IPS-NIHi11 (cell line): ENCODE measurements at regions not wholly inside any gene's neighbourhood (a gene's known extent, or its start where the extent isn't known, plus 50 kb on each side); places are given as distances from the start of the nearest gene placed in this dataset.

Experiments used
- DNase-seq: peaks from one replicate; pipeline ENCODE4 v3.0.0; 2012; ENCODE audit warnings: mixed read lengths, low spot score

- no peak for DNase-seq
These were observed 134.7 kb upstream of the IFNGR1 start for GRCh38 chr6:137353842-137354397.

- no peak for DNase-seq
These were observed 134.2 kb upstream of the IFNGR1 start for GRCh38 chr6:137353346-137353745.

- DNase-seq, result no peak
These were observed 133.7 kb upstream of the IFNGR1 start for GRCh38 chr6:137352859-137353258.

- DNase-seq, result no peak
These were observed 132.7 kb upstream of the IFNGR1 start for GRCh38 chr6:137351890-137352289.

DNA sequence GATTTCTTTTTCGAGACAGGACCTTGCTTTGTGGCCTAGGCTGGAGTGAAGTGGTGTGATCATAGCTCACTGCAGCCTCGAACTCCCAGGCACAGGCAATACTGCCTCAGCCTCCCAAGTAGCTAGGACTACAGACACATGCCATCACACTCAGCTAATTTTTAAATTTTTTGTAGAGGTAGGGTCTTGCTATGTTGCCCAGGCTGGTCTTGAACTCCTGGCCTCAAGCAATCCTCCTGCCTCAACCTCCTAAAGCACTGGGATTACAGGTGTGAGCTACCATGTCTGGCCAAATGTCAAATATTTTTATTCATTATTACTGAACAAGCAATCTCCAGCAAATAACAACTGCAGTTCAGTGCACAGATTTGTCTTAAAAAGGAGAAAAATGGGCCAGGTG is 131.7 kb upstream of the IFNGR1 start:
- no peak for DNase-seq

DNA sequence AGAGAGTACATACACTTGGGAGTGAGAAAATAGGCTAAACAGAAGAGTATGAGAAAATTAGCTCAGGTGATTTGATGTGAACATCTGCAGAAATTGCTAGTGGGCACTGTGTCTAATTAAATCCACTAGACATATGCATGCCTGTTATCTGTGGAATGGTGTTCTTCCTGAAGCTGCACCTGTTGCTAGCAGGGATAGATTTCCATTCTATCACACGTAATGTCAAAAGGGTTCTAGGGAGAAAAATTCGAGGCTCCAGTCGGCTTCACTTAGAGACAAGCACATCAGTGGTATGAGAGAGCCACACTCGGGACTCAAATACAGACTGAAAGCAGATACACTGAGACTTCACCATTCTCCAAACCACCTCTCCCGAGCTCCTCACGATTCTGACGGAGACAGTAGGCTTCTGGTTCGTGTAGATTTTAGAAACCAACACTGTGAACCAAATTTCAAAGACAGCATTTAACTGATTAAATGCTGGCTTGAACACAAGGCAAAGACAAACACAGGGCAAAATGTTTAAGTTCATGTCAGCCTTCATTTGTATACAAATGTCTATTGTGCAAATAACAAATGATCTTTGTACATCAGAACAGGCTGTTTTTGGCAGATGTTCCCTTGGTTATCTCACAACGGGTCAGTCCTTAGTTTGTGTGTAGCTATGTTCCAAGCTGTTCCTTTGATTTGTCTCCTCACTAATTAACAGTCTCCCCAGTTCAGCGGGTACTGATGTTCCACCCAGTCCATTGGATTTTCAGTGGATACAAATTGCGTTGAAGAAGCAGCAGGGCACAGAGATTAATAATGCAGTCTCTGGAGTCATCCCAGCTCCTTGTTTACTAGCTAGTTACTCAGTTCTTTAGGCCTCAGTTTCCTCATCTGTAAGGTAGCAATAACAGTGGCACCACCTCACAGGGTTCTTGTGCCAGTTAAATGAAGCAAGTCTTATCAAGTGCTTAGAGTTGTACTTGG is 131.0 kb upstream of the IFNGR1 start:
- DNase-seq, result no peak

DNA sequence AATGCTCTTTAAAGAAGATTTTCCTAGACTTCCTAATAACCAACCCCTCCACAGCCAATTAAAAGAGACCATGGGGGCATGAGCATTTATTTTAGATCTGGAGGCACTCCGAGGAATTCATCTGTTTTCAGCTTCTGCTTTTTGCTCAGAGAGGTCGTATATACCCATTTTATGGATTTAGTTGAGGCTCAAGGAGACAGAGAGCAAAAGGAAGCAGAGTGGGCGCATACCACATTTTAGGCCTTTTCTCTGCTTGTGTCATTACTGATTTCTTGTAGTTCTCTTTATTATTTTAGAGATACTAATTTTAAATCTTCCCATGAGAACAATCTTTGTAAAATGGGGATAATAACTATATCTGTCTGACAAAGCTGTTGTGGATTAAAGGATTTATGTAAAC is 129.6 kb upstream of the IFNGR1 start:
- no peak for DNase-seq

DNA sequence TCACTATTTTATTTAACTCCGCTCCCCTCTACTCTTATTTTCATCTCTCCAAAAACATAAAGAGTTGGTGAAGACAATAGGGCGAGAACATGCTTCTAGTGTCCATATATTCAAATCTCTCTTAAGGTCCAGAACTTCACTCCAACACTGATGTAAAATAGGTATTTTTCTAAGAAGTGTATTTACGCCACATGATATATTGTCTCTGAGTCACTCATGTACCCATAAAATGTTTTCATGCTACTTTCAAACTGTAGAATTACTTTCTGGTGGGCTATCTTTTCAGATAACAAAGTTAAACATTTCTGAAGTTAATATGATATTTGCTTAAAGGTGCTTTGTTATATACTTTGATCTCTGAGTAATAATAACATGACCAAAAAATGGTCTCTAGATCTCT is 124.1 kb upstream of the IFNGR1 start:
- no peak for DNase-seq

- DNase-seq, result peak; percentile 49
These were observed 123.5 kb upstream of the IFNGR1 start for GRCh38 chr6:137342607-137343190.

GRCh38 chr6:137341681-137342195 is 122.6 kb upstream of the IFNGR1 start:
- peak; percentile 33 for DNase-seq

DNA sequence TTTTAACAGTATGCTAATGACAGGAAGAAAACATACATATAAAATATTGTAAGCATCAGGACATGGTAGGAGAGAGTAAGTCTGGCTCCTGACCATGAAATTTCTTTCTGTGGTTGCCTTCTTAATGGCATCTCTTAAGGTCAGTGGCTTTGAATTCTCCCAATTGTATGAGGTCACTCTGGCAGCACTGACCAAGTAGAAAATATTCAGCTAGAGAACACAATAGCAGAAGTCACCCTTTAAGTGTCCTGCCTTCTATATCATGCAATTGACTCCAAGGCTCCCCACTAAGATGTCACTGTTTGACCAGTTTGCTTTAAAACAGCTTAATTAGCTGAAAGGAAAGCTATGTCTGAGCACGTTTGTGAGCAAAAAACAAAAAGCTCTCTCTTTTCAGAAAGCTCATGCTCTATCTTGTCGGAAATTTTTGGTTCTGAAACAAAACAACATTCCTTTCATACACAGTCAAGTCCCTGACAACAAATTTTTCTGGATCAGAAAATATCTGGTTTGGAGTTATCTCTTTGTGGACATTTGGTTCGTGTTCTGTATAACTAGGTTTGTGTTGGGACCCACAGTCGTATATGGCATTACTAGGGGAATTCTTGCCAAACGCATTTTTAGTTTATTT is 120.9 kb upstream of the IFNGR1 start:
- DNase-seq, result no peak

- DNase-seq, result no peak
These were observed 115.7 kb upstream of the IFNGR1 start for GRCh38 chr6:137334884-137335283.

DNA sequence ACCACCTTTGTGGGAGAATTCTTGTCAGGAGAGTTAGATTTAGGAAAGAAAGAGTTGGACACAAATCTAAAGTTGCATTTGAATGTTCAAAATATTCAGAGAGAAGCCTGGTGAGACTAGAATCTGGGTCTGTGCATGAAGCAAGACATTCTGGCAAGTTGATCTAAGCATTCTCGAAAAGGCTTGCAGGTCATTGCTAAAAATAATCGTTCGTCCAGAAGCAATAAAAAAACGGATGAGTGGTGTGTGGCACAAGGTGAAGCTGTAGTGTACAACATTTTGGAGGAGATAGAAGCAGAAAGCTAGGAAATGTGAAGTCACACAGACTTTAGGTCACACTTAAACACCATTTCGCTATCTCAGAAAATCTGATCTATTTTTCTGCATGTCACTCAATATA is 114.9 kb upstream of the IFNGR1 start:
- no peak for DNase-seq

GRCh38 chr6:137332637-137333280 is 113.6 kb upstream of the IFNGR1 start:
- DNase-seq, result no peak

DNA sequence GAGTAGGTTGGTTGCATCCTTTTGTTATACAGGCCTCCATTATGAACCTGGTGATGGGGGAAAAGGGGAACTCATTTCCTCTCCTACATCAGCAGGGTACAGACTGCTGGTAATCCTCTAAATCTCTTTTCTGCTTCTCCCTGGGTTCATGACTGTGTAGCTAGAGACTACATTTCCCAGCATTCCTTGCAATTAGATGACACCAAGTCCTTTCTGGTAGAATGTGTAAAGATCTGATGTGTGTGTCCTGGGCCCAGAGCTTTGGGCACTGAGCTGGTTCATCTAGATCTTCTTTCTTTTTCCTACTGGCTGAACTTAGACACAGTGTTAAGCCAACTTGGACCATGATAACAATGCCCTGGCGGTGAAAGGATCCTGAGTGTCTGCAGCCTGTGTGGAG is 104.7 kb upstream of the IFNGR1 start:
- DNase-seq, result peak; percentile 24

- DNase-seq, result no peak
These were observed 101.1 kb upstream of the IFNGR1 start for GRCh38 chr6:137320271-137320670.

- DNase-seq, result no peak
These were observed 97.4 kb upstream of the IFNGR1 start for GRCh38 chr6:137316626-137317025.

- DNase-seq, result no peak
These were observed 95.9 kb upstream of the IFNGR1 start for GRCh38 chr6:137315081-137315480.

- DNase-seq, result peak; percentile 66
These were observed 95.0 kb upstream of the IFNGR1 start for GRCh38 chr6:137313928-137314855.

DNA sequence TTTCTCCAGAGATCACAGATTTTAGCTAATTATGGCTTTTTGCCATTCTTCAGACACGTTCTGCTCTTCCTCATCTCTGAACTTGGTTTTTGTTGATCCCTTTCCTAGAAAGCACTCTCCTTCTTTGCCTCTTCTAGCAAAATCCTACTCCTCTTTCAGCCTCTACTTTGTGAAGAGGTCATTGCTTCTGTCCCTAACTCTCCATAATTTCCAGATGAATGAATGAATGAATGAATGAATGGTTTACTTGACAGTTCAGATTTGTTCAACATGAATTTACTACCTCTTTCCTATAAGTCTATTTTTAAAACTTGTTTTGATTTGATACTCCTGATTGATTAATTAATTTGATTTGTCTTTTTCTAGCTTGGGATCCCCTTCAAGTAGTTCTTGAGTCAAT is 94.0 kb upstream of the IFNGR1 start:
- no peak for DNase-seq

GRCh38 chr6:137311940-137312339 is 92.8 kb upstream of the IFNGR1 start:
- no peak for DNase-seq
